ENCODE measurements at regions not wholly inside any gene's neighbourhood (a gene's known extent, or its start where the extent isn't known, plus 50 kb on each side); places are given as distances from the start of the nearest gene placed in this dataset.

- no peak for TF ChIP-seq CTCF (IDR thresholded peaks at IDR 0.05)
- WGBS (ENCODE audit: insufficient coverage) = 74% methylated on average over 3 of the region's 3 CpGs
- H3K27ac ChIP-seq (ENCODE audit: low read length) = no peak overlapping the region
These were observed 111.2 kb upstream of the STEAP1B start for GRCh38 chr7:22610951-22611757.

GRCh38 chr7:22610263-22610662 is 110.3 kb upstream of the STEAP1B start:
- Histone ChIP-seq H3K36me3 (ENCODE audit: control insufficient read depth, insufficient read depth, low read length) (no peaks in the 10 kb centered on the region), H3K4me1 (ENCODE audit: control insufficient read depth, insufficient read depth, low read length) (no peaks in the 10 kb centered on the region), H3K4me3 (ENCODE audit: low read length) (no peak overlapping the region), H3K27me3 (ENCODE audit: control insufficient read depth, insufficient read depth, low read length) (no peaks in the 10 kb centered on the region), H3K27ac (ENCODE audit: low read length) (no peak overlapping the region), H3K9me3 (ENCODE audit: control insufficient read depth, insufficient read depth, low read length) (no peaks in the 10 kb centered on the region)
- H3K4me1 Mint-ChIP-seq = no peaks in the 10 kb centered on the region
- DNase-seq = no peak
- H3K27me3 Mint-ChIP-seq (ENCODE audit: low read depth in 2 of 2) = peaks cover 7 to 14% of the 10 kb centered on the region in 2 donors
- peaks cover under 1% of the 10 kb centered on the region in 2 donors for H3K9me3 Mint-ChIP-seq
- intact Hi-C loops (cut with micrococcal nuclease) = no loop called here
- H3K36me3 Mint-ChIP-seq = no peaks in the 10 kb centered on the region
- H3K27ac Mint-ChIP-seq = no peak overlapping the region
- WGBS (ENCODE audit: insufficient coverage) = 100% methylated on average over 3 of the region's 3 CpGs
- TF ChIP-seq CTCF (IDR thresholded peaks at IDR 0.05) = no peak
- ATAC-seq = no peak
- no peak overlapping the region for H3K4me3 Mint-ChIP-seq

More at GRCh38 chr7:22610951-22611757, 111.2 kb upstream of the STEAP1B start:
- Histone ChIP-seq H3K27me3 (ENCODE audit: control insufficient read depth, insufficient read depth, low read length) (no peaks in the 10 kb centered on the region), H3K4me3 (ENCODE audit: low read length) (no peak overlapping the region), H3K36me3 (ENCODE audit: control insufficient read depth, insufficient read depth, low read length) (no peaks in the 10 kb centered on the region), H3K9me3 (ENCODE audit: control insufficient read depth, insufficient read depth, low read length) (no peaks in the 10 kb centered on the region), H3K4me1 (ENCODE audit: control insufficient read depth, insufficient read depth, low read length) (no peaks in the 10 kb centered on the region)
- H3K4me3 Mint-ChIP-seq = no peak overlapping the region
- H3K36me3 Mint-ChIP-seq = no peaks in the 10 kb centered on the region
- peaks cover 7 to 18% of the 10 kb centered on the region in 2 donors for H3K27me3 Mint-ChIP-seq (ENCODE audit: low read depth in 2 of 2)
- H3K4me1 Mint-ChIP-seq = no peaks in the 10 kb centered on the region
- no peak for DNase-seq
- no peak overlapping the region for H3K27ac Mint-ChIP-seq
- ATAC-seq = no peak
- intact Hi-C loops (cut with micrococcal nuclease) = no loop called here
- H3K9me3 Mint-ChIP-seq = peaks cover 3 to 4% of the 10 kb centered on the region in 2 donors

GRCh38 chr7:22607180-22607579 is 107.2 kb upstream of the STEAP1B start:
- Mint-ChIP-seq H3K27me3 (ENCODE audit: low read depth in 2 of 2) (peaks cover 10 to 16% of the 10 kb centered on the region in 2 donors), H3K4me3 (no peak overlapping the region), H3K9me3 (no peaks in the 10 kb centered on the region), H3K4me1 (no peaks in the 10 kb centered on the region), H3K36me3 (no peaks in the 10 kb centered on the region), H3K27ac (no peak overlapping the region)
- WGBS (ENCODE audit: insufficient coverage) = 94% methylated on average over 5 of the region's 5 CpGs
- Histone ChIP-seq H3K27ac (ENCODE audit: low read length) (no peak overlapping the region), H3K4me3 (ENCODE audit: low read length) (no peak overlapping the region), H3K27me3 (ENCODE audit: control insufficient read depth, insufficient read depth, low read length) (no peaks in the 10 kb centered on the region), H3K9me3 (ENCODE audit: control insufficient read depth, insufficient read depth, low read length) (no peaks in the 10 kb centered on the region), H3K36me3 (ENCODE audit: control insufficient read depth, insufficient read depth, low read length) (no peaks in the 10 kb centered on the region), H3K4me1 (ENCODE audit: control insufficient read depth, insufficient read depth, low read length) (no peaks in the 10 kb centered on the region)
- ATAC-seq = no peak
- no peak for TF ChIP-seq CTCF (IDR thresholded peaks at IDR 0.05)
- intact Hi-C loops (cut with micrococcal nuclease) = no loop called here
- DNase-seq = no peak

GRCh38 chr7:22604246-22604645 is 104.3 kb upstream of the STEAP1B start:
- H3K36me3 Mint-ChIP-seq = no peaks in the 10 kb centered on the region
- ATAC-seq = no peak

More at GRCh38 chr7:22604246-22604645, 104.3 kb upstream of the STEAP1B start:
- no peak overlapping the region for H3K4me3 Mint-ChIP-seq
- H3K4me1 Mint-ChIP-seq = no peaks in the 10 kb centered on the region
- H3K27ac ChIP-seq (ENCODE audit: low read length) = no peak overlapping the region
- H3K9me3 Mint-ChIP-seq = no peaks in the 10 kb centered on the region
- no peak for TF ChIP-seq CTCF (IDR thresholded peaks at IDR 0.05)
- intact Hi-C loops (cut with micrococcal nuclease) = no loop called here
- no peaks in the 10 kb centered on the region for H3K36me3 ChIP-seq (ENCODE audit: control insufficient read depth, insufficient read depth, low read length)
- H3K27me3 ChIP-seq (ENCODE audit: control insufficient read depth, insufficient read depth, low read length) = no peaks in the 10 kb centered on the region
- H3K4me1 ChIP-seq (ENCODE audit: control insufficient read depth, insufficient read depth, low read length) = no peaks in the 10 kb centered on the region
- H3K27ac Mint-ChIP-seq = no peak overlapping the region
- H3K27me3 Mint-ChIP-seq (ENCODE audit: low read depth in 2 of 2) = peaks cover 10 to 17% of the 10 kb centered on the region in 2 donors
- H3K4me3 ChIP-seq (ENCODE audit: low read length) = no peak overlapping the region
- no peak for DNase-seq
- no peaks in the 10 kb centered on the region for H3K9me3 ChIP-seq (ENCODE audit: control insufficient read depth, insufficient read depth, low read length)
- WGBS (ENCODE audit: insufficient coverage) = no CpG with 5 or more reads among the region's 2 CpGs
